GM04503 (cell line): ENCODE measurements at regions not wholly inside any gene's neighbourhood (a gene's known extent, or its start where the extent isn't known, plus 50 kb on each side); places are given as distances from the start of the nearest gene placed in this dataset.

Source experiments
- DNase-seq: peaks from one replicate; pipeline ENCODE4 v3.0.0-alpha.2; 2012; ENCODE audit warnings: low read depth

GRCh38 chr12:88638966-88639760, 58.9 kb upstream of the KITLG start:
- DNase-seq: no peak

- DNase-seq: no peak
Measured at GRCh38 chr12:88638388-88638787, 58.1 kb upstream of the KITLG start.

- DNase-seq: no peak
Measured at GRCh38 chr12:88634008-88634407, 53.7 kb upstream of the KITLG start.

GRCh38 chr12:88633312-88633711, 53.0 kb upstream of the KITLG start:
- no peak for DNase-seq

GRCh38 chr12:88630561-88630960, 50.3 kb upstream of the KITLG start:
- DNase-seq: no peak
